Ammon's horn (tissue), 1 donor: ENCODE measurements at regions not wholly inside any gene's neighbourhood (a gene's known extent, or its start where the extent isn't known, plus 50 kb on each side); places are given as distances from the start of the nearest gene placed in this dataset.
"Not testable (repeated sequence)": the region's sequence is repeated elsewhere in the genome, so short reads cannot be mapped to it uniquely, and the experiment has no call there.

Source experiments
- DNase-seq: peaks from one replicate; pipeline ENCODE4 v3.0.0-alpha.2; 2016; ENCODE audit warnings: low spot score

DNA sequence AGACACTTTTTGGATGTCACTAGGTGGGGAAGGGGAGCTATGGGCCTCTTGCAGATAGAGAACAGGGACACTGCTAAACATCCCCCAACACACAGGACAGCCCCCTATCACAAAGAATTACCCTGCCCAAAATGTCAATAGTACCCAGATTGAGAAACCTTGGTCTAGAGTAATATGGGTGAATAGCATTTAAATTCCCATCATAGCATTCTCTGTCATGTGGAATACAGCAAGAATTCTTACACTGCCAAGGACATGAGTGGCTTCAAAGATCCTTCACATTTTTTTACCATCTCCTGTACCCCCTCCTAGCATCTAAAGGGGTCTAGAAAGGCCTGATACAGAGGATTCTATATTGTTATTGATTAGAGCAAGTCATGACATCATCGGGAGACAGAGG lies 83.1 kb upstream of the SSTR4 start:
- no peak for DNase-seq

DNA sequence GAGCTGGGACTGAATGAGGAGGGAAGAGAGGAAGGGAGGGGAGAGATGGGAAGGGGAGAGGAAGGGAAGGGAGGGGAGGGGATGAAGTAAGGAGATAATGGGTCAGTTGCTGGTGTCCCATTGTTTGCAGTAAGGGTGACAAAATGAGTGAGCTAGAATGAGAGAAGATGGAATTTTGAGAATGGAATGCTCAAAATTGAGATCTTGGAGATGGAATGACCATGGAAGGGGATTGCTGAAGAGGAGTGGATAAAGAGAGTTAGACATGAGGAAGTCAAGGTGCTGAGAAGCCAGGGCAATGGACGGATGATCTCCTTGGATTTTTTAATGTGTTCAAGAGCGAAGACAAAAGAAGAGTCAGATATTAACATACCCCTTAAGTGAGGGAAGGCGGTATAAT lies 80.5 kb upstream of the SSTR4 start:
- no peak for DNase-seq

DNA sequence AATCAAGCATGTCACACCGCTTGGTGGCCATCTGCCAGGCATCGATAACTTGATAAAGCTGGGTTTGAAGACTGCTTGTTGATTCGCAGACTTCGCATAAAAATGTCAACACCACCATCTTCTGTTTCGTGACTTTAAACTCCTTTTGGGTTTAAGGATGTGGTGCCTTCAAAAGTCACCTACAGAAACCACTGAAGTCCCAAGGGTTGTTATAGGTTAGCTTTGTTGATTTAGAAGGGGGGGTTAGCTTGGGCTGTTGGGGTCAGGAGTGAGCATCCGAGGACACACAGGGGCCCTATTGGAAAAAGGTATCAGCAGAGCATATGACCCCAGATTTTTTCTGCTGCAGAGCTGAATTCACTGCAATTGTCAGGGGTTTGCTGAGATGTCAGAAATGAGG lies 76.7 kb upstream of the SSTR4 start:
- DNase-seq, result no peak

DNA sequence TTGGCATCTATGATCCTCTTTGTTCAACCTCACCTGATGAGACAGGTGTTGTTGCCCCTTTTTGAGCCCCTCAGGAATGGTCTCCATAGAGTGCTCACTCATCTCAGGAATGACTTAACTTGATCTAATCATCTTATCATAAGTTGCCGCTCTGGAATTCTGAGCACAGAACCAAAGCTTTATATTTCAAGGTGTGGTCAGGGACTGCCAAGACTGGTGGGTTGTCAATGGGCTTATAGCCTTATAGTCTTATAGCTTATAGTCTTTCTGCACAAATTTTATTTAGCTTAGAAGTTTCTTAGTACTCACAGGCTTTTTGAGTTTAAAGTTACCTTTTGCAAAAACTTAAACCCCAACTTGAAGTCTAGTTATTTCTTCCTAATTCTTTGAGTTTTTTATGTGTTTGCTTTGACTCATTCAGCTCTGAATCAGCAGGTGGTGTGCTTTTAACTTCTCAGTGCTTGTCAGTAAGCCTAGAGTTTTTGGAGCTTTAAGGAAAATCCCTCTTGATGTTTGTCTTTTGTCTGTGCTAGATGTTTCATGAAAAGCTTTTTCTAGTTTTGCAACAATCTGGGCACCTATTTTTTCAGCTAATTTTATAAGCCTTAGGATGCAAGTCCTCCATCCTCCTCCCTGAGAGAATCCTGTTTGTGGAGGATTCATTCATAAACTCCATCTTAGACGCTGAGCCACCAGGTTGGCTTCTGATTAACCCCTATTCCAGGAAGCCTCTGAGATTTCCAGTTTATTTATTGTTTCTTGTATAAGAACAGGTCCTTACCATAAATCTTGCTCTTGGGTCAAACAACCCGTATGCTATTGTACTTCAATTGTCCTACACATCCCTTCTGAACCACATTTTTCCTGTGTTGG lies 72.3 kb upstream of the SSTR4 start:
- no peak for DNase-seq

DNA sequence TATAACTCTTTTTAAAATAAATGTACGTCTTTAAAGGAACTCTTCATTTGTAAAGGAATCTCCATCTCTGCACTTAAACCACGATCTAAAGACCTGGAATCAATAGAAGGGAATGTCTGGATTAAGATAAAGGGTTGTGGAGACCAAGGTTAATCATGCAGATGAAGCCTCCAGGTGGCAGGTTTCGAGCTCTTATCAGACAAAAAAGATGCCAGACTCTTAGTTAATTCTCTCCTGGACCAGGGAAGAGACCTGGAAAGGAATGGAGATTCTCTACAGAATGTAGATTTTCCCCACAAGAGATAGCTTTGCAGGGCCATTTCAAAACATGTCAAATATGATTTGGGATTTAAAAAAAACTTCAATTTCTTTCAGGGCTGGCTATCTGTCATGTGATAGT lies 71.5 kb upstream of the SSTR4 start:
- no peak for DNase-seq

DNA sequence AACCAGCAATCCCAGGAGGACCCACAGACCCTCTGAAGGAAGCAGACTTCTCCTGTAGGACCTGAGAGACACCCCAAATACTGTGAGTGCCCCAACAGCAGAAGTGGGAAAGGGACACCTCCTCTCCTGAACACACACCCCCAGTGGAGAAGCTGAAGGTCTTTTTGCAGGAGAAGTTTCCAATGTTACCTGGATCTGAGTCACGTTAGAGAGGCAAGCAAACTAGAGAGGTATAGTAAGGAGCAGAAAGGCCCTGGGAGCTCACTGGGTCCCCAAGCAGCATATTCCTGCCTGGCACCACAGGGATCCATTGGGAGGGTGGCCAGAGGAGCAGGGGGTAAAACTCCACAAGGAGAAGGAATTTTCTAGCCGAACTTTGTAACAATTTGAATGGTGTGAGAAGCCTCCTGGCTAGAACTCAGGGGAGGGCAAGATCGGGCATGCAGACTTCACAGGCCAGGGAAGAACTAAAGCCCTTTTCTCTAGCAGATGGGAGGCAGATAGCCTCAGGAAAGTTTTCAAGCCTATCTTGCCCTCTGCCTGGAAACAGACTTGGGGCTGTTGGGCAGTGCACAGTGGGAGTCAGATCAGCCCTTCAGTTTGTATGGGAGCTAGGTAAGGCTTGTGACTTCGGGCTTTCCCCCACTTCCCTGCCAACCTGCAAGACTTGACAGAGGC lies 68.2 kb upstream of the SSTR4 start:
- no peak for DNase-seq

DNA sequence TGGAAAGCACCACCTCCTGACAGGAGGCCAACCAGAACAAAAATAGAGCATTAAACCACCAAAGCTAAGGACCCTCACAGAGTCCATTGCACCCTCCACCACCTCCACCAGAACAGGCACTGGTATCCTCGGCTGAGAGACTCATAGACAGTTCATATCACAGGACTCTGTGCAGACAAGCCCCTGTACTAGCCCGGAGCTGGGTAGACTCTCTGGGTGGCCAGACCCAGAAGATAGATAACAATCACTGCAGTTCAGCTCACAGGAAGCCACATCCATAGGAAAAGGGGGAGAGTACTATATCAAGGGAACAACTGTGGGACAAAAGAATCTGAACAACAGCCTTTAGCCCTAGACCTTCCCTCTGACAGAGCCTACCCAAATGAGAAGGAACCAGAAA lies 67.4 kb upstream of the SSTR4 start:
- not testable (repeated sequence) for DNase-seq

DNA sequence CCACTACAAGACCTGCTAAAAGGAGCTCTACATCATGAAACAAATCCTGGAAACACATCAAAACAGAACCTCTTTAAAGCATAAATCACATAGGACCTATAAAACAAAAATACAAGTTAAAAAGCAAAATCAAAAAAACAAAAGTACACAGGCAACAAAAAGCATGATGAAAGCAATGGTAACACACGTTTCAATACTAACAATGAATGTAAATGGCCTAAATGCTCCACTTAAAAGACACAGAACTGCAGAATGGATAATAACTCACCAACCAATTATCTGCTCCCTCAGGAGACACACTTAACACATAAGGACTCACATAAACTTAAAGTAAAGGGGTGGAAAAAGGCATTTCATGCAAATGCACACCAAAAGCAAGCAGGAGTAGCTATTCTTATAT lies 66.1 kb upstream of the SSTR4 start:
- DNase-seq, result not testable (repeated sequence)

DNA sequence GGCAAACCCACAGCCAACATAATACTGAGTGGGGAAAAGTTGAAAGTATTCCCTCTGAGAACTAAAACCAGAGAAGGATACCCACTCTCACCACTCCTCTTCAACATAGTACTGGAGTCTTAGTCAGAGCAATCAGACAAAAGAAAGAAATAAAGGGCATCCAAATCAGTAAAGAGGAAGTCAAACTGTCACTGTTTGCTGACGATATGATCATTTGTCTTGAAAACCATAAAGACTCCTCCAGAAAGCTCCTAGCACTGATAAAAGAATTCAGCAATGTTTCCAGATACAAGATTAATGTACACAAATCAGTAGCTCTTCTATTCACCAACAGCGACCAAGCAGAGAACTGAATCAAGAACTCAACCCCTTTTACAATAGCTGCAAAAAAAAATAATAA lies 64.0 kb upstream of the SSTR4 start:
- not testable (repeated sequence) for DNase-seq

DNA sequence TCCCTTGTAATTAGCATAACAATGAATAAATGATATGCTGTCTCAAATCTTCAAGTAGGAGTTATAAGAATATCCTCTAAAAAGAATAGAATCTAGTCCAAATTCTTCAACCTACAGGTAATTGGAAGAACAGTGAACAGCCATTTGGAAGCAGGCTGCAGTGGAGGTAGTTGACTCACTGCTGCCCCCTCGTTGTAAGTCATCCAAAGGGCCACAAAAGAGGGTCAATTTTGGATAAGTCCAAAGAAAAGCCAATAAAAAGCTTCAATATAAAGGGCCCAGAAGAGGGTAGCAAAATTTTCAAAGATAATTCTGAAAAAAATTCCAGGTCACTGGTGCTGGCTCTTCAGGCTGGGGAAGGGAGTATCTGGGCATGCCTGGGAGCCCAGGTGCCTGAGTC lies 60.8 kb upstream of the SSTR4 start:
- no peak for DNase-seq

DNA sequence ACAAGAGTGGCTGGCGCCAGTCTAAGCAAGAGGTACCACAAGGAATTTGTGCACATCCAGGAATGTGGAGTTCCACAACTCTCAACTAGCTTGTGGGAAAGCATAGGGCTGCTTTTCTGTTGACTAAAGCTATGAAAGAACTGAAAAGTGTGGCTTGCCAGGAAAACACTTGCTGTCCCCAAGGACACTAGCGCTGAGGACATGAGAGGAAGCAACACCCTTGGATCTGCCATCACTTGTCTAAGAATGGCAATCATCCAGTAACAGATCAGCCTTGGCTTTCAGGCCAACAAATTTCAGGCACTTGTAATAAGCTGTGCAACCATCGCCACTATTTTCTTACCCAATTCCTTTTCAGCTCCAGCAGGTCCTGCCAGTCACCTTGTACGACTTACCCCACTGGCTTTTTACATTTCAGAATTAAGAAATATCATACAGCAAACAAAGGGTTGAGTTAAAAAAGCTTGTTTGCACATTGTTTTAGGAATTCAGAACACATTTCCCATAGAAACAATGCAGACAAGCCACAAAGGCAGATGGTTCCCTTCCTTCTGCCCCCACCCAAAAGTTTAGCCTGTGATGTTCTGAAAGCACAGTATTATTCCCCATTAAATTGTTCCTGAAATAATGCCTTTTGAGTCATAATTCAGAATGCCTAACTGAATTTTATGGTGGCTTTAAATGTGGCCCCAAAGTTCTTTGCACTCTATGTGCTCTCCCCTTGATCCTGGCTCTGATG lies 57.9 kb upstream of the SSTR4 start:
- DNase-seq, result peak; percentile 28

DNA sequence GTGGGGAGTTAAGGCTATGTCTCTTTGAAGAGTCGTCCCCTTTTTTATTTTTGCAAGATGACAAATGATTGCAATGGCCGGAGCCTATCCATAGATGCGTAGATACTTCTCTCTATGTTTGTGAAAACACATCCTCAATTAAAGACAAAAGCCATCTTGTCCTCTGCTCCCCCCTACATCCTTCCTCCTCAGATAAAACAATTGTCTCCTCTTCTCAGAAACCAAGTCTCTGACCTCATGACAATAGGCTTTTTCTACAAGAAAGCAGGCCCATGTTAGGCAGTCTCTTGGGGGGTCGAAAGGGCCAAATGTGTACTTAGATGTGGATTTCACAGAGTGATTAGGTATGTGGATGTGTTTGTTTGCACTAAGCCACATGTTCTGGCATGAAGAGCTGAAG lies 51.1 kb upstream of the SSTR4 start:
- DNase-seq, result no peak

DNA sequence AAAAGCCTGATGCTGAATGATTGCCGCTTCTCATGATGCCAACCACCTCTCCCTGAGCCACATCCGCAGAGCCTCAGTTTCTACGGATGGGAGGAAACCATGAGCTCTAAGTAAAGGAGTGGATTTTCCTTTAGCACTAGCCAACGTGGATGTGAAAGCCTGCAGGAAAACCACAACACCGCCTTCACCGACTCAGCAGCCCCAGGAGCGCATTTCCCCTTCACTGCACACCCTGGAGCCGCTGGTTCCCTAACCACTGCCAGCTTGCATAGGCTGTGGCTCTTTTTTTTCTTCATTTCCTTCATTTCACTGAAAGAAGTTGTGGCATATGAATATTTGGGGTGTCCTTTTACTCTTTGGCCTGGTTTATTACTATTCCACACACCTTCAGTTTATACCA lies 50.5 kb upstream of the SSTR4 start:
- DNase-seq, result peak; percentile 41

DNA sequence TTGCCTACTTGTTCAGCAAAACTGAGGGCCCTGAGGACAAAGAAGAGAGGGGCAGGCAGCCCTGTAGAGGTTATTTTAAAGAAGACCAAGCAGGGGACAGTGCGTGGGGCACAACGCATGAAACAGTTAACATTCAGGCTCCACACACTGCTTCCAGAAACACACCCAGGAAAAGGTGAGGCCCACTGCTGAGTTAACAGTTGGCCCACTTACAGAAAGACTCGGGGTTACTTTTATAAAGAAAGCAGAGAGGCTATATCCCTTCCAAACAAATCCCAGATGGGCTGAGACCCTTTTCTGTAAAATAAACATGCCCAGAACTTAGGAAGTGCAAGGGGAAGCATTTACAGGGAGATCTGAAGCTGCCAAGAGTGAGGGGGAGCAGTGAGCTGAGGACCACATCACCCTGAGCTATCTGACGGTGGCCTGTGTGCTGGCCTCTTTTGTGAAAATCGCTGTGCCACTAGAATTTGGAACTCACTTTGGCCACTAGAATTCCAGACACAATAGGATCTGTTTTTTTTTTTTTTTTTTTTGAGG lies 49.8 kb upstream of the SSTR4 start:
- DNase-seq, result no peak
